ENCODE measurements at regions not wholly inside any gene's neighbourhood (a gene's known extent, or its start where the extent isn't known, plus 50 kb on each side); places are given as distances from the start of the nearest gene placed in this dataset.

GRCh38 chr6:48031711-48032110, 79.3 kb downstream of the PTCHD4 start:
- peaks cover 4% of the 10 kb centered on the region for H3K4me1 Mint-ChIP-seq (ENCODE audit: low read depth)
- Histone ChIP-seq H3K36me3 (ENCODE audit: insufficient read depth, low read length) (no peaks in the 10 kb centered on the region), H3K4me1 (ENCODE audit: insufficient read depth, low read length) (no peaks in the 10 kb centered on the region), H3K27me3 (ENCODE audit: control insufficient read depth in 1 of 2, insufficient read depth in 2 of 2, low read length in 2 of 2) (no peaks in the 10 kb centered on the region), H3K4me3 (ENCODE audit: low read length) (no peak overlapping the region), H3K27ac (ENCODE audit: low read depth in 1 of 2, low read length in 2 of 2) (no peak overlapping the region), H3K9me3 (ENCODE audit: control insufficient read depth in 1 of 2, insufficient read depth in 1 of 2, low read length in 2 of 2) (no peaks in the 10 kb centered on the region)
- no peak for TF ChIP-seq CTCF (IDR thresholded peaks at IDR 0.05)
- no peak overlapping the region for H3K4me3 Mint-ChIP-seq
- H3K27ac Mint-ChIP-seq, result no peak overlapping the region
- ChIA-PET CTCF (no interaction called here), POLR2A (no interaction called here)
- H3K27me3 Mint-ChIP-seq, result no peaks in the 10 kb centered on the region
- DNase-seq (no peak), ATAC-seq (ENCODE audit: poor library complexity) (no peak)
- H3K9me3 Mint-ChIP-seq, result no peaks in the 10 kb centered on the region
- H3K36me3 Mint-ChIP-seq (ENCODE audit: low read depth), result no peaks in the 10 kb centered on the region
- intact Hi-C loops (cut with DNase I, micrococcal nuclease), result no loop called here

GRCh38 chr6:48027704-48028435, 83.1 kb downstream of the PTCHD4 start:
- Mint-ChIP-seq H3K36me3 (ENCODE audit: low read depth) (no peaks in the 10 kb centered on the region), H3K4me1 (ENCODE audit: low read depth) (peaks cover 4% of the 10 kb centered on the region), H3K27me3 (no peaks in the 10 kb centered on the region), H3K9me3 (no peaks in the 10 kb centered on the region), H3K27ac (no peak overlapping the region), H3K4me3 (no peak overlapping the region)
- DNase-seq, result no peak
- no peaks in the 10 kb centered on the region for H3K4me1 ChIP-seq (ENCODE audit: insufficient read depth, low read length)
- no peak overlapping the region for H3K27ac ChIP-seq (ENCODE audit: low read depth in 1 of 2, low read length in 2 of 2)
- no peaks in the 10 kb centered on the region for H3K27me3 ChIP-seq (ENCODE audit: control insufficient read depth in 1 of 2, insufficient read depth in 2 of 2, low read length in 2 of 2)
- ChIA-PET POLR2A (no interaction called here), CTCF (no interaction called here)
- ATAC-seq (ENCODE audit: poor library complexity), result no peak
- TF ChIP-seq CTCF (IDR thresholded peaks at IDR 0.05), result no peak
- no peaks in the 10 kb centered on the region for H3K9me3 ChIP-seq (ENCODE audit: control insufficient read depth in 1 of 2, insufficient read depth in 1 of 2, low read length in 2 of 2)
- no peak overlapping the region for H3K4me3 ChIP-seq (ENCODE audit: low read length)
- intact Hi-C loops (cut with DNase I, micrococcal nuclease), result no loop called here
- no peaks in the 10 kb centered on the region for H3K36me3 ChIP-seq (ENCODE audit: insufficient read depth, low read length)

GRCh38 chr6:48024956-48025355, 86.0 kb downstream of the PTCHD4 start:
- peaks cover 4% of the 10 kb centered on the region for H3K4me1 Mint-ChIP-seq (ENCODE audit: low read depth)
- CTCF ChIA-PET, result no interaction called here
- H3K27me3 Mint-ChIP-seq, result no peaks in the 10 kb centered on the region
- H3K4me3 Mint-ChIP-seq, result no peak overlapping the region
- DNase-seq (no peak), ATAC-seq (ENCODE audit: poor library complexity) (no peak)
- Histone ChIP-seq H3K27ac (ENCODE audit: low read depth in 1 of 2, low read length in 2 of 2) (no peak overlapping the region), H3K9me3 (ENCODE audit: control insufficient read depth in 1 of 2, insufficient read depth in 1 of 2, low read length in 2 of 2) (no peaks in the 10 kb centered on the region), H3K27me3 (ENCODE audit: control insufficient read depth in 1 of 2, insufficient read depth in 2 of 2, low read length in 2 of 2) (no peaks in the 10 kb centered on the region), H3K4me1 (ENCODE audit: insufficient read depth, low read length) (no peaks in the 10 kb centered on the region), H3K36me3 (ENCODE audit: insufficient read depth, low read length) (no peaks in the 10 kb centered on the region), H3K4me3 (ENCODE audit: low read length) (no peak overlapping the region)
- H3K9me3 Mint-ChIP-seq, result no peaks in the 10 kb centered on the region
- intact Hi-C loops (cut with DNase I, micrococcal nuclease), result no loop called here
- POLR2A ChIA-PET, result interaction anchor here (0.6 kb wide), 1 partner anchor 1754 kb away, joined by 3 read pairs; no protein-coding TSS in a partner anchor
- no peaks in the 10 kb centered on the region for H3K36me3 Mint-ChIP-seq (ENCODE audit: low read depth)
- H3K27ac Mint-ChIP-seq, result no peak overlapping the region
- no peak for TF ChIP-seq CTCF (IDR thresholded peaks at IDR 0.05)

Data from CD4-positive, alpha-beta T cell (primary cell).